Upper lobe of left lung (tissue), 4 donors: ENCODE measurements at regions not wholly inside any gene's neighbourhood (a gene's known extent, or its start where the extent isn't known, plus 50 kb on each side); places are given as distances from the start of the nearest gene placed in this dataset.

Experiments
- POLR2A ChIP-seq, 4 donors: fragments of 450-650 bp; IDR thresholded peaks; one replicate each; pipeline ENCODE4 v1.5.1; 2016 to 2017; ENCODE audit warnings: antibody characterized with exemption in 4 of 4, mild to moderate bottlenecking in 2 of 4
- TF ChIP-seq, protein P1 (sequence below), 6 experiments: fragments of 450-650 bp in 4 of 6; fragments of 200-600 bp in 2 of 6; sonication (generic) in 2 of 6; IDR thresholded peaks; one replicate each; pipeline ENCODE4 v1.5.1; 2016 to 2019; ENCODE audit warnings: antibody characterized with exemption in 6 of 6

DNA sequence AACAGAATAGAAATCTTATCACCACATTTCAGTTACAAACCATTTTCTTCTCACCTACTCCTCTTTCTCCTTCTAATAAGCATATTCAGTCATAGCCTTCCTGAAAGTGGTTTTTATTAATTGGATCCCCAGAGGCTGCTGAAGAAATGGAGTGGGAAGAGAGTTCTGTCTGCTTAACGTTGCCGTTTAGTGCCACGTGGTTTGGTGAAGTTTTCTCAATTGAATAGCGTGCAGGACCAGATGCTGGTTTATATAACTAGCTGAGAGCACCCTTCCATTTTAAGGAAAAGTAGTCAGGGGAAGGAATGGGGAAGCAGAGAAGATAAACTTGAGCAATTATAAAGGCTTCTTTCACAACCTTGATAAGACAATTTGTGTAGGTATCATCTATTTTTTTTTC lies 318.7 kb downstream of the PTH2R start:
- TF ChIP-seq, protein P1, sequence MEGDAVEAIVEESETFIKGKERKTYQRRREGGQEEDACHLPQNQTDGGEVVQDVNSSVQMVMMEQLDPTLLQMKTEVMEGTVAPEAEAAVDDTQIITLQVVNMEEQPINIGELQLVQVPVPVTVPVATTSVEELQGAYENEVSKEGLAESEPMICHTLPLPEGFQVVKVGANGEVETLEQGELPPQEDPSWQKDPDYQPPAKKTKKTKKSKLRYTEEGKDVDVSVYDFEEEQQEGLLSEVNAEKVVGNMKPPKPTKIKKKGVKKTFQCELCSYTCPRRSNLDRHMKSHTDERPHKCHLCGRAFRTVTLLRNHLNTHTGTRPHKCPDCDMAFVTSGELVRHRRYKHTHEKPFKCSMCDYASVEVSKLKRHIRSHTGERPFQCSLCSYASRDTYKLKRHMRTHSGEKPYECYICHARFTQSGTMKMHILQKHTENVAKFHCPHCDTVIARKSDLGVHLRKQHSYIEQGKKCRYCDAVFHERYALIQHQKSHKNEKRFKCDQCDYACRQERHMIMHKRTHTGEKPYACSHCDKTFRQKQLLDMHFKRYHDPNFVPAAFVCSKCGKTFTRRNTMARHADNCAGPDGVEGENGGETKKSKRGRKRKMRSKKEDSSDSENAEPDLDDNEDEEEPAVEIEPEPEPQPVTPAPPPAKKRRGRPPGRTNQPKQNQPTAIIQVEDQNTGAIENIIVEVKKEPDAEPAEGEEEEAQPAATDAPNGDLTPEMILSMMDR (IDR thresholded peaks at IDR 0.05), result no peak
- no peak for TF ChIP-seq POLR2A (IDR thresholded peaks at IDR 0.05)
